SK-N-SH (cell line): ENCODE measurements at regions not wholly inside any gene's neighbourhood (a gene's known extent, or its start where the extent isn't known, plus 50 kb on each side); places are given as distances from the start of the nearest gene placed in this dataset.

Source experiments
- CTCF ChIP-seq: fragments of 200-600 bp; sonication (generic); IDR thresholded peaks from 2 replicates; pipeline ENCODE4 v1.6.1; 2017; ENCODE audit warnings: antibody characterized with exemption, mild to moderate bottlenecking, moderate library complexity
- POLR2AphosphoS5 ChIP-seq: IDR thresholded peaks from 2 replicates; pipeline ENCODE4 v1.6.1; 2012; ENCODE audit warnings: low read depth, low read length

DNA sequence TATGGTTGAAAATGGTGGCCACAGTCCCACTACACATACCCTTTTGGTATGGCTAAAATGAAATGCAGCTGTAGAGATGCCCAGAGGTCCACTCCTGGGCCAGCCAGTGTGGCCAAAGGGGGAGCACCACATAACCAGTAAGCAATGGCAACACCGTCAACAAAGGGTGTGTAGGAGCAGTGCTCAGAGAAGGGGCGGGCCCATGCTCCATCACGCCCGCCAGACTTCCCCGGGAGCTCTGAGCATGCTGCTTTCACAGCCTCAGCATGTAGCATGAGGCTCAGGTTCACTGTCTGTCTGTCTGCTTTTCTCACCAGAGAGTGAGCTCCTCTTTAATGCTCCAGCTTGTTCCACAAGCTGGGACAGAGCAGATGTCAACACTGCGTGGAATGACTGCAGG, 537.6 kb downstream of the MATN1 start:
- TF ChIP-seq POLR2AphosphoS5 (no peak), CTCF (no peak)
